ENCODE measurements at regions not wholly inside any gene's neighbourhood (a gene's known extent, or its start where the extent isn't known, plus 50 kb on each side); places are given as distances from the start of the nearest gene placed in this dataset.
"Not testable (repeated sequence)": the region's sequence is repeated elsewhere in the genome, so short reads cannot be mapped to it uniquely, and the experiment has no call there.

DNA sequence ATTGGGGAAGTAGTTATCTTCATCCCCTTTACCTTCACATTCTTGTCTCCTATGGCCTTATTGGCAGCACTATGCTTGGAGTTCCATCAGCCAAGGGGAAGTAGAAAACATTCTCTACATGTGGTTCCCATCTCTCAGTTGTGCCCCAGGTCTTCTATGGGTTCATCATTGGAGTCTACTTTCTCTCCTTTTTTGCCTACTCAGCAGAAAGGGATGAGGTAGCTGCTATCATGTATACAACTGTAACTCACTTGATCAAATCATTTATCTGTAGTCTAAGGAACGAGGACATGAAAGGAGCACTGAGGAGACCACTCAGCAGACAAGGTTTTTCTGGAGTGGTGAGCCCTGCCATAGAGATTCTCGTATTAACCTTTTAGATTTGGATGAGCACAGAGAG lies 119.0 kb upstream of the OR13H1 start:
- Histone ChIP-seq H3K4me3 (no peak overlapping the region), H3K9me3 (ENCODE audit: insufficient read depth, low read depth) (no peaks in the 10 kb centered on the region), H3K27ac (no peak overlapping the region), H3F3A (ENCODE audit: insufficient read depth, low read depth) (no peaks in the 10 kb centered on the region), H3K79me2 (ENCODE audit: low read depth) (no peaks in the 10 kb centered on the region), H3K4me2 (no peak overlapping the region), H3K27me3 (ENCODE audit: insufficient read depth, low read depth) (no peaks in the 10 kb centered on the region), H4K20me1 (ENCODE audit: insufficient read depth) (no peaks in the 10 kb centered on the region), H3K4me1 (replicated peaks; ENCODE audit: insufficient read depth) (no peaks in the 10 kb centered on the region), H3K9me2 (ENCODE audit: insufficient read depth) (no peaks in the 10 kb centered on the region), H2AFZ (no peak overlapping the region), H3K36me3 (ENCODE audit: low read depth) (no peaks in the 10 kb centered on the region)
- ChIA-PET POLR2A (ENCODE audit: unreplicated experiment) (no interaction called here), CTCF (no interaction called here)
- no TSS peak for BruUV-seq (replicated peaks)
- intact Hi-C loops (cut with micrococcal nuclease; ENCODE audit: unreplicated experiment): no loop called here
- no peak for DNase-seq
- TF ChIP-seq CTCF (conservative IDR thresholded peaks at IDR 0.05) (no peak), EZH2 (IDR thresholded peaks at IDR 0.05; ENCODE audit: low read depth) (no peak)

GRCh38 chrX:131430465-131430864 lies 113.4 kb upstream of the OR13H1 start:
- DNase-seq; H3K36me3 ChIP-seq (ENCODE audit: low read depth); H3K27ac ChIP-seq; H3K4me2 ChIP-seq; CTCF ChIA-PET; POLR2A ChIA-PET (ENCODE audit: unreplicated experiment); H3K4me1 ChIP-seq (replicated peaks; ENCODE audit: insufficient read depth); H3K9me3 ChIP-seq (ENCODE audit: insufficient read depth, low read depth); H3K9me2 ChIP-seq (ENCODE audit: insufficient read depth); H3K27me3 ChIP-seq (ENCODE audit: insufficient read depth, low read depth); H4K20me1 ChIP-seq (ENCODE audit: insufficient read depth); H3K4me3 ChIP-seq; H2AFZ ChIP-seq; H3K79me2 ChIP-seq (ENCODE audit: low read depth); BruUV-seq (replicated peaks); intact Hi-C loops (cut with micrococcal nuclease; ENCODE audit: unreplicated experiment); H3F3A ChIP-seq (ENCODE audit: insufficient read depth, low read depth): not testable (repeated sequence)

DNA sequence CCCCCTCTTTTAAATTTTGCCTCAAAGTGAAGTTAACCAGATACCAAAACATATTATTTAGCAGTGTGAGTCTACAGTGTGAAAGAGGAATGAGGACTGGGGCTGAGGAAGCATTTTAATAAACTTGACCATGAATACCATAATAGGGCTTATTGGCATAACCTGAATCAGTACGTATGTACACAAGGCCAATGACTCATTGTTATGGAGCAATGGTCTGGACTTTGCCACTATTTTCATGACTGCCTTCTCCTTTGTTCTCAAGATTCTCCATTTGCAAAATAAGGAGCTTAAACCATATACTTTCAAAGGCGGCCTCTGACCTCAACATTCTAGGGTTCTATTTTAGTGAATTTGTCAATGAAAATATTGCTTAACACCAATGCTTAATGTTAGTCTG lies 102.8 kb upstream of the OR13H1 start:
- ChIA-PET POLR2A (ENCODE audit: unreplicated experiment) (no interaction called here), CTCF (no interaction called here)
- Histone ChIP-seq H2AFZ (no peak overlapping the region), H3K36me3 (ENCODE audit: low read depth) (no peaks in the 10 kb centered on the region), H3K4me2 (peak overlapping the region; percentile 11; the same call in 1 of the 2 replicates), H3K27ac (0 out of 2 replicates have a peak overlapping the region, but pooled peaks have one; percentile 29), H3K9me2 (ENCODE audit: insufficient read depth) (no peaks in the 10 kb centered on the region; the same call in 1 of the 2 replicates), H3K79me2 (ENCODE audit: low read depth) (no peaks in the 10 kb centered on the region), H3K4me1 (replicated peaks; ENCODE audit: insufficient read depth) (peaks cover 12% of the 10 kb centered on the region), H3K9me3 (ENCODE audit: insufficient read depth, low read depth) (0 out of 2 replicates have a peak, but pooled peaks cover 3% of the 10 kb centered on the region), H4K20me1 (ENCODE audit: insufficient read depth) (no peaks in the 10 kb centered on the region), H3K4me3 (no peak overlapping the region), H3K27me3 (ENCODE audit: insufficient read depth, low read depth) (no peaks in the 10 kb centered on the region), H3F3A (ENCODE audit: insufficient read depth, low read depth) (no peaks in the 10 kb centered on the region)
- BruUV-seq (replicated peaks): no TSS peak
- DNase-seq: peak in 1 of 2 experiments; percentile 72
- TF ChIP-seq EZH2 (IDR thresholded peaks at IDR 0.05; ENCODE audit: low read depth) (no peak), CTCF (conservative IDR thresholded peaks at IDR 0.05) (no peak)
- intact Hi-C loops (cut with micrococcal nuclease; ENCODE audit: unreplicated experiment): no loop called here

DNA sequence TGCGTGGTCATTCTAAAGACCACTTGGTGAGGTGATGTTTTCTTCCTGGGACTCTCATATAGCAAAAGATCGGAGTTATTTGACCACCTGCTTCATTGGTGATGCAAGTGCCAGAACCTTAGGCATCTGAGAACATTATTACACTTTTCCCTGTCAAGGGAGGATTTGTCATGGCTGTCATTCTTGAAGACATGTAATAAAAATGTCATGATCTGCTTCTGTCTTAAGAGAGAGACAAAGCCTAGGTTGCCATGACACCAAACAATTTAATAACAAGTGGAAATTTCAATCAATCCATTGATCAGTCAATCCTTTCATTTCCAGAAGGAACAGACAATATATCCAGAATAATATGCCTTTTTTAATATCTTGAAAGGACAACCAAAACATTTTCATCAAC lies 97.9 kb upstream of the OR13H1 start:
- no peaks in the 10 kb centered on the region for H3K79me2 ChIP-seq (ENCODE audit: low read depth)
- H3K4me1 ChIP-seq (replicated peaks; ENCODE audit: insufficient read depth): peaks cover 9% of the 10 kb centered on the region
- DNase-seq: no peak
- BruUV-seq (replicated peaks): no TSS peak
- H3K9me3 ChIP-seq (ENCODE audit: insufficient read depth, low read depth): 0 out of 2 replicates have a peak, but pooled peaks cover 5% of the 10 kb centered on the region
- no peaks in the 10 kb centered on the region for H4K20me1 ChIP-seq (ENCODE audit: insufficient read depth)
- no peaks in the 10 kb centered on the region for H3F3A ChIP-seq (ENCODE audit: insufficient read depth, low read depth)
- no peak overlapping the region for H3K4me2 ChIP-seq
- CTCF ChIA-PET: no interaction called here
- no peak overlapping the region for H2AFZ ChIP-seq
- no peak for TF ChIP-seq EZH2 (IDR thresholded peaks at IDR 0.05; ENCODE audit: low read depth)
- TF ChIP-seq CTCF (conservative IDR thresholded peaks at IDR 0.05): no peak
- no peaks in the 10 kb centered on the region for H3K36me3 ChIP-seq (ENCODE audit: low read depth)
- POLR2A ChIA-PET (ENCODE audit: unreplicated experiment): no interaction called here
- no peak overlapping the region for H3K27ac ChIP-seq
- no peaks in the 10 kb centered on the region for H3K27me3 ChIP-seq (ENCODE audit: insufficient read depth, low read depth)
- H3K9me2 ChIP-seq (ENCODE audit: insufficient read depth): no peaks in the 10 kb centered on the region
- intact Hi-C loops (cut with micrococcal nuclease; ENCODE audit: unreplicated experiment): no loop called here
- H3K4me3 ChIP-seq: no peak overlapping the region

- H3K4me2 ChIP-seq; BruUV-seq (replicated peaks); H3K27ac ChIP-seq; intact Hi-C loops (cut with micrococcal nuclease; ENCODE audit: unreplicated experiment); H3F3A ChIP-seq (ENCODE audit: insufficient read depth, low read depth); H3K4me1 ChIP-seq (replicated peaks; ENCODE audit: insufficient read depth); H2AFZ ChIP-seq; DNase-seq; H3K36me3 ChIP-seq (ENCODE audit: low read depth); H3K4me3 ChIP-seq; H3K27me3 ChIP-seq (ENCODE audit: insufficient read depth, low read depth); CTCF ChIA-PET; POLR2A ChIA-PET (ENCODE audit: unreplicated experiment); H3K79me2 ChIP-seq (ENCODE audit: low read depth); H4K20me1 ChIP-seq (ENCODE audit: insufficient read depth); H3K9me3 ChIP-seq (ENCODE audit: insufficient read depth, low read depth); H3K9me2 ChIP-seq (ENCODE audit: insufficient read depth): not testable (repeated sequence)
These were observed 82.0 kb upstream of the OR13H1 start for GRCh38 chrX:131461855-131462254.
